ENCODE measurements at regions not wholly inside any gene's neighbourhood (a gene's known extent, or its start where the extent isn't known, plus 50 kb on each side); places are given as distances from the start of the nearest gene placed in this dataset.
A peak's percentile ranks its signal among the peaks of the same experiment; 100 is the strongest.
"Not testable (repeated sequence)": the region's sequence is repeated elsewhere in the genome, so short reads cannot be mapped to it uniquely, and the experiment has no call there.

GRCh38 chr2:203631068-203631757, 75.2 kb upstream of the CD28 start:
- DNase-seq, result no peak

- DNase-seq, result no peak
Measured at GRCh38 chr2:203636588-203637470, 69.6 kb upstream of the CD28 start.

- peak; percentile 32 for DNase-seq
Measured at GRCh38 chr2:203637471-203638167, 68.8 kb upstream of the CD28 start.

- DNase-seq, result not testable (repeated sequence)
Measured at GRCh38 chr2:203641865-203642264, 64.6 kb upstream of the CD28 start.

- not testable (repeated sequence) for DNase-seq
Measured at GRCh38 chr2:203642841-203643240, 63.6 kb upstream of the CD28 start.

GRCh38 chr2:203645831-203646230, 60.6 kb upstream of the CD28 start:
- no peak for DNase-seq

- DNase-seq, result no peak
Measured at GRCh38 chr2:203646266-203646864, 60.1 kb upstream of the CD28 start.

GRCh38 chr2:203646961-203647360, 59.5 kb upstream of the CD28 start:
- DNase-seq, result no peak

- no peak for DNase-seq
Measured at GRCh38 chr2:203647579-203647978, 58.9 kb upstream of the CD28 start.

- no peak for DNase-seq
Measured at GRCh38 chr2:203648273-203648672, 58.2 kb upstream of the CD28 start.

- DNase-seq, result no peak
Measured at GRCh38 chr2:203649176-203649814, 57.1 kb upstream of the CD28 start.

GRCh38 chr2:203650860-203651613, 55.4 kb upstream of the CD28 start:
- DNase-seq, result no peak

- no peak for DNase-seq
Measured at GRCh38 chr2:203651621-203652020, 54.8 kb upstream of the CD28 start.

GRCh38 chr2:203654826-203655225, 51.6 kb upstream of the CD28 start:
- DNase-seq, result no peak

- peak; percentile 48 for DNase-seq
Measured at GRCh38 chr2:203656522-203657287, 49.7 kb upstream of the CD28 start.
